ENCODE measurements at regions not wholly inside any gene's neighbourhood (a gene's known extent, or its start where the extent isn't known, plus 50 kb on each side); places are given as distances from the start of the nearest gene placed in this dataset.
A peak's percentile ranks its signal among the peaks of the same experiment; 100 is the strongest.
"Not testable (repeated sequence)": the region's sequence is repeated elsewhere in the genome, so short reads cannot be mapped to it uniquely, and the experiment has no call there.

- DNase-seq: no peak
Measured at GRCh38 chr4:159006202-159006601, 96.7 kb upstream of the RAPGEF2 start.

- DNase-seq: no peak
Measured at GRCh38 chr4:159008671-159009070, 94.2 kb upstream of the RAPGEF2 start.

GRCh38 chr4:159009521-159009920, 93.4 kb upstream of the RAPGEF2 start:
- no peak for DNase-seq

GRCh38 chr4:159010100-159010499, 92.8 kb upstream of the RAPGEF2 start:
- no peak for DNase-seq

- DNase-seq: peak; percentile 76
Measured at GRCh38 chr4:159010563-159011260, 92.2 kb upstream of the RAPGEF2 start.

- DNase-seq: no peak
Measured at GRCh38 chr4:159012381-159012780, 90.5 kb upstream of the RAPGEF2 start.

GRCh38 chr4:159013692-159014091, 89.2 kb upstream of the RAPGEF2 start:
- DNase-seq: no peak

GRCh38 chr4:159014859-159015258, 88.0 kb upstream of the RAPGEF2 start:
- DNase-seq: no peak

GRCh38 chr4:159015841-159016240, 87.0 kb upstream of the RAPGEF2 start:
- no peak for DNase-seq

GRCh38 chr4:159016593-159017024, 86.3 kb upstream of the RAPGEF2 start:
- DNase-seq: no peak

GRCh38 chr4:159017323-159018026, 85.4 kb upstream of the RAPGEF2 start:
- no peak for DNase-seq

- DNase-seq: no peak
Measured at GRCh38 chr4:159018062-159018629, 84.7 kb upstream of the RAPGEF2 start.

- DNase-seq: no peak
Measured at GRCh38 chr4:159019356-159019755, 83.5 kb upstream of the RAPGEF2 start.

GRCh38 chr4:159021597-159022385, 81.1 kb upstream of the RAPGEF2 start:
- no peak for DNase-seq

- no peak for DNase-seq
Measured at GRCh38 chr4:159023741-159024140, 79.1 kb upstream of the RAPGEF2 start.

GRCh38 chr4:159024266-159024665, 78.6 kb upstream of the RAPGEF2 start:
- no peak for DNase-seq

GRCh38 chr4:159024828-159025227, 78.1 kb upstream of the RAPGEF2 start:
- no peak for DNase-seq

- no peak for DNase-seq
Measured at GRCh38 chr4:159026329-159026728, 76.5 kb upstream of the RAPGEF2 start.

- no peak for DNase-seq
Measured at GRCh38 chr4:159027535-159027934, 75.3 kb upstream of the RAPGEF2 start.

GRCh38 chr4:159029481-159029880, 73.4 kb upstream of the RAPGEF2 start:
- DNase-seq: no peak

- DNase-seq: not testable (repeated sequence)
Measured at GRCh38 chr4:159030297-159030696, 72.6 kb upstream of the RAPGEF2 start.

- DNase-seq: no peak
Measured at GRCh38 chr4:159035570-159035969, 67.3 kb upstream of the RAPGEF2 start.

GRCh38 chr4:159038536-159038935, 64.3 kb upstream of the RAPGEF2 start:
- DNase-seq: no peak
